ENCODE measurements at regions not wholly inside any gene's neighbourhood (a gene's known extent, or its start where the extent isn't known, plus 50 kb on each side); places are given as distances from the start of the nearest gene placed in this dataset.

DNA sequence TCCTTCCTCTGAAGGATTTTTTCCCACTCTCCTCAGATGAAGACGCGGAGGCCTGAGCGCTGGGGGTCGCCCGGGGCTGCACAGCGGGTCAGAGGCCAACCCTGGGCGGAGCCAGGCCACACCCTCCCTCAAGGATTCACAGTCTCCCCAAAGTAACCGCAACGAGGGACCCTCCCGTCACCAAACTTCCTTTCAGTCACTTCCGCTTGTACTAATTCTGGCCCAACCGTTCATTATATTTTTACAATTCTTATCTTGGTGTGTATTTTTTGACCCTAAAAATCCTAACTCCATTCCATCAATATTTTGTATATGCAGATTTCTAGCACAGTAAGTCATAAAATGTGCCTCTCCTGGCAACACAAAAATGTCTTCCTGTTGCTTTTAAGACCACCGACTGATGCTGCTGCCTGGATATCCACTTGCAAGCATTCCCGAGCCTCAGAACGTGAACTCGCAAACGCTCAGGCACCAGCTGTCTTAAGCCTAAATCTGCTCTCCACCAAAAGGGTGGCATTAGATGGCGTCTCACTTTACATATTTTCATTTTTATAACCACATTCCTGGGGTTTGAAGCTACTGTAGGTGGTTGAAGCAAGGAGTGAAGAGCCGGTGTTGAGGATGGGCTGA is 128.0 kb downstream of the DLL1 start:
- no peak for DNase-seq (ENCODE audit: low read depth in 2 of 2)

GRCh38 chr6:170162011-170162774 is 128.7 kb downstream of the DLL1 start:
- DNase-seq (ENCODE audit: low read depth in 2 of 2): no peak

- no peak for DNase-seq (ENCODE audit: low read depth in 2 of 2)
These were observed 130.0 kb downstream of the DLL1 start for GRCh38 chr6:170160628-170161611.

DNA sequence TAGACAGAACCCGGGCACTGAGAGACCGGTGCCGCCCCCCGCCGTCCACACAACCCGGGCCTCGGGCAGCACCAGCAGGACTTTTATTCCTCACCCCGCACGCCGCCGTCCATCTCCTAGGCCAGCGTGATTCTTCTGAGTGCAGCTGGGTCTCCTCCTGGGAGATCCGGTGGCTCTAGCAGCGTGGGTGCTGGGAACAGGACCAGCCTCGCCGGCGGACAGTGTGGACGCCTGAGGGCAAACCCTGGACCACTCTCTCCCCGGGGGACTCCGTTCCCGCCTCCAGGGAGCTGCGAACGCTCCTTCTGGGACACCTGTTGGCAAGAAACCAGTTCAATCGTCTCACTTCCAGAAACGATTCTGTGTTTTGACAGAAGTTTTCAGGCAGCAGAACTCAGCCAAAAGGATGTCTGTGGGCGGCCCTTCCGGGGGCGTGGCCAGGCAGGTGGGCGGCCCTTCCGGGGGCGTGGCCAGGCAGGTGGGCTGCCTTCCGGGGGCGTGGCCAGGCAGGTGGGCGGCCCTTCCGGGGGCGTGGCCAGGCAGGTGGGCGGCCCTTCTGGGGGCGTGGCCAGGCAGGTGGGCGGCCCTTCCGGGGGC is 130.7 kb downstream of the DLL1 start:
- no peak for DNase-seq (ENCODE audit: low read depth in 2 of 2)

- no peak for DNase-seq (ENCODE audit: low read depth in 2 of 2)
These were observed 131.6 kb downstream of the DLL1 start for GRCh38 chr6:170159022-170159965.

DNA sequence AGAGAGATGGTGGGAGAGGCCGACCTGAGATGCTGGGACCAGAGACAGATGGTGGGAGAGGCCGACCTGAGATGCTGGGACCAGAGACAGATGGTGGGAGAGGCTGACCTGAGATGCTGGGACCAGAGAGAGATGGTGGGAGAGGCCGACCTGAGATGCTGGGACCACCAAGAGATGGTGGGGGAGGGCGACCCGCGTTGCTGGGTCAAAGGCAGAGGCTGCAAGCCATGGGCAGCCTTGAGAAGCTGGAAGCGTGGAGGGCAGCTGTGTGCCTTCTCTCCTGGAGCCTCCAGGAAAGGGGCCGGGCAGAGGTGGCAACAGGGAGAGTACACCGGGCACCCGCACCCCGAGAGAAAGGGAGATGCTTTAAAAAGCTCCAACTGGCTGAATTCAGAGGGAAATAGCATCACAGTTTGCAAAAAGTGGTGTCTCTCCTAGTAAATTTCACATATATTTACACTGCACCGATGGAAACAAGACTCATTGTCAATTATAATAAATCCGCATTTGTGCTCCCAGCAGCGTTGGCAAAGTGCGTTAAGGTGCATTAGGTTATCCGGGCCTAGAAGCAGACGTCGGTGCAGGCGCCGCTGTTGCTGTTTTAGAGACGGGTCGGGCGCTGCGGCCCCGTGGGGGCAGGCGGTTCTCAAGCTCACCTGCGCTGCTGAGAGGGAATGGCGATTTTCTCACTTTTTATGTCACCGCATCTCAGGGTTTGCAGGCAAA is 132.4 kb downstream of the DLL1 start:
- DNase-seq (ENCODE audit: low read depth in 2 of 2): no peak

DNA sequence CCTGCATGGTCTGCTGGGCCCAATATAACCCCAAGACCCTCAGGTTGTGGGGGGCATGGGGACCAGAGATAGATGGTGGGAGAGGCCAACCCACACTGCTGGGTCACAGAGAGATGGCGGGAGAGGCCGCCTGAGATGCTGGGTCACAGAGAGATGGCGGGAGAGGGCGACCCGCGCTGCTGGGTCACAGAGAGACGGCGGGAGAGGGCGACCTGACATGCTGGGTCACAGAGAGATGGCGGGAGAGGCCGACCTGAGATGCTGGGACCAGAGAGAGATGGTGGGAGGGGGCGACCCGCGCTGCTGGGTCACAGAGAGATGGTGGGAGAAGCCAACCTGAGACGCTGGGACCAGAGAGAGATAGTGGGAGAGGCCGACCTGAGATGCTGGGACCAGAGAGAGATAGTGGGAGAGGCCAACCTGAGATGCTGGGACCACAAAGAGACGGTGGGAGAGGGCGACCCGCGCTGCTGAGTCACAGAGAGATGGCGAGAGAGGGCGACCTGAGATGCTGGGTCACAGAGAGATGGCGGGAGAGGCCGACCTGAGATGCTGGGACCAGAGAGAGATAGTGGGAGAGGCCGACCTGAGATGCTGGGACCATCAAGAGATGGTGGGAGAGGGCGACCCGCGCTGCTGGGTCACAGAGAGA is 133.2 kb downstream of the DLL1 start:
- DNase-seq (ENCODE audit: low read depth in 2 of 2): no peak

DNA sequence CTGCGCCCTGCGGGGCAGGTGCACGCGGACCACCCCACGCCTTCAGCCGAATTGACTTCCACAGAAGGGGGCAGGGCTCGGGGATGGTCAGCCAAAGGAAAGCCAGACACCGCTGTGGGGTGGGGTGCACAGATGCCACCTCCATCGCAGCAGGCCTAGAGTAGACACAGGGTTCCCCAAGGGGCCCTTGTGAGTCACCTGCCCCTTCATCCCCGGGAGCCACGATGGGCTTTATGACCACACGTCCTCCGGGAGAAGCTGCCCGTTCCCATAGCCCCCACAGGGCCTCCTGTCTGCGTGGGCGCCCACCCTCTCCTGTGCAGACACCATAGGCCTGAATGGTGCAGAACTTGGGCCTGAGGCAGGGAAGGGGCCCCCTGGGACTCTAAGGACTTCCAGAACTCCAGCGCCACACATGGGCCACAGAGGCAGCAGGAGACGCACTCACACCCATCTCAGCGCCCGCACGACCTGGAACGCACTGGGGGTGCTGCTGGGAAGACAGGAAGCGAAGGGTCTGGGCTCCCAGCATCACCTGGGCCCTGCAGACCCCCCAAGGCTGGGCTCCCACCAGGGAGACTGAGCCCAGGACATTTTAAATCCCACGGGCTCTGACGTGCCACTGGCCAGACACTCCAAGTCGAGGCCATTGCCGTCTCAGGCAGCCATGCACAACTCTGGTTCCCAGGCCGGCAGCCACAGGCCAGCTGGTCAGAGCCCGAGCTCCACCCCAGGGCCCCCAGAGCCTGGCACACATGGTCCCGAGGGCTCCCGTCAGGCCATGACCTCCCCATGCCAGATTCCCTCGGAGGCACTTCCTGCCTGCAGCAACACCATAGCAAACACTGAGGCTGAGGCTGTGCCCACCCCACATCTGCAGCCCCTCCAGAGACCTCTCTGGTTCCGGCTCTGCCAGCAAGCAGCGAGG is 134.2 kb downstream of the DLL1 start:
- no peak for DNase-seq (ENCODE audit: low read depth in 2 of 2)

GRCh38 chr6:170155464-170156196 is 135.2 kb downstream of the DLL1 start:
- no peak for DNase-seq (ENCODE audit: low read depth in 2 of 2)

- DNase-seq (ENCODE audit: low read depth in 2 of 2): no peak
These were observed 137.2 kb downstream of the DLL1 start for GRCh38 chr6:170153436-170154319.

DNA sequence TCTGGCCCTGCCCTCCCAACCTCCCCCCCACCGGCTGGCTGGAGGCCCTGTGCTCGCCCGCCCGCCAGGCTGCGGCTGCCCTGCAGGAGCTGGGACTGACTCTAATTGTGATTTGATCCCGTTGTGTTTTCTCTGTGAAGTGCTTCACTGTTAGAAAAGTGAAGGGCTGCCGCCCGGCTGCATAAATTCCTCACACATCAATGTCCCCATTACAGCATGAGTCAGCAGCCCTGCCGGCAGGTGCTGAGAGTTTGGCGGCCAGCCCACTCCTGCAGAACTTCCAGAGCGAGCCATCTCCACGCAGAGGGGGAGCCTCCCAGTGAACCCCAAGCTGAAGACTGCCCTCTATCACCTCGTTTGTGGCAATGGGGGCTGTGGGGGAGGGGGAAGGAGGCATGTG is 137.9 kb downstream of the DLL1 start:
- DNase-seq (ENCODE audit: low read depth in 2 of 2): no peak

DNA sequence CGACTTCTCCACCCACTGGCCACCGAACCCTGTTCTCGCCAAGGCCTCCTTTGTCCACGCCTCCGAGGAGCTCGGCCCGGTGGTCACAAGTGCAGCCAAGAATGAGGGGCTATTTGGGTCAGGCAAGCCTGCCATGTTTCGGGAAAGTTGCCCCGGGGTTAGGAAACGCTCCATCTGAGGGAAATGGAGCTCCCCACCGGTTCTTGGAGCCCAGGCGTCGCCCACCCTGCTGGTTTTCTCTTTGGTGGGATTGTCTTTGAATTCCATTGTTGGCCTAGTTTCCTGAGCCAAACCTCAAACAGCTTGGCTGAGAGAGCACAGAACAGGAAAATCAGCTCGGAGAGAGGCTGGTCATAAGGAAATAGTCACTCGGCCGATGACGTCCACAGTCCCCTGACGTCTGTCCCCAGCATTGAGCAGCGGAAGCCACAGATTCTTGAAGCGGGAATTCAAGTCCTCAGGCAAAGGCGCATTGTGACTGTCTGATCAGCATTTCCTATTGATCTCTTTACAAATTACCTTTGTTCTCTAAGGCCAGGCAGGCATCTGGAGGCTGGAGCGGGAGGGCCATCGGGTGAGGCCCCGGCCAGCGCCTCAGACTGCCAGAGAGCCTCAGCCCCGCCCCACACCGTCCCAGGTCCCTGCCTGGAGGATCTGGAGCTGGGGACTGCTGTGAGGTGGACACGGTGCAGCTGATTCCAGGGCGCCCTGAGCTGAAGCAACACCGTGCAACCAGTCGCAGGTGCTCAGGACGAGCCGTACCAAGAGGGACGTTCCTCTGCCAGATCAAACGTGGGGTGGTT is 138.6 kb downstream of the DLL1 start:
- no peak for DNase-seq (ENCODE audit: low read depth in 2 of 2)

DNA sequence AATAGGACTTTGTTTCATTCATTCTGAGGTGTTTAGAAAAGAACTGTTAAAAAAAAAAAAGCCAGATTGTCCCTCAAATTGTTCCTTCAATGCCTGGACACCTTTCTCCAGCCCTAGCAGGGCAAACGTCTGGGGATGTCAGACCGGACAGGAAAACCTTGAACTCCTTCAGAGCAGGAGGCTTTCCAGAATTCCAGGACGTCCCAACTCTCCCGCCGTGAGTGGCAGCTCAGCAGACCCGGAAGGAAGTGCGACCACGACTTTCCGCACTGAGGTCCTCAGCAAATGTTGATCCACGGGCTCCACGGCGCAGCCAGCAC is 139.1 kb downstream of the DLL1 start:
- no peak for DNase-seq (ENCODE audit: low read depth in 2 of 2)

- no peak for DNase-seq (ENCODE audit: low read depth in 2 of 2)
These were observed 139.5 kb downstream of the DLL1 start for GRCh38 chr6:170151321-170151771.

- no peak for DNase-seq (ENCODE audit: low read depth in 2 of 2)
These were observed 140.3 kb downstream of the DLL1 start for GRCh38 chr6:170150590-170150945.

Data from fibroblast of skin of left quadriceps (primary cell).